ENCODE measurements at regions not wholly inside any gene's neighbourhood (a gene's known extent, or its start where the extent isn't known, plus 50 kb on each side); places are given as distances from the start of the nearest gene placed in this dataset.

GRCh38 chr3:103385961-103386656 lies 951.3 kb downstream of the ZPLD1 start:
- no peak overlapping the region for H3K4me3 ChIP-seq (ENCODE audit: low read length)
- DNase-seq (ENCODE audit: low read depth): no peak
- TF ChIP-seq, protein P1, sequence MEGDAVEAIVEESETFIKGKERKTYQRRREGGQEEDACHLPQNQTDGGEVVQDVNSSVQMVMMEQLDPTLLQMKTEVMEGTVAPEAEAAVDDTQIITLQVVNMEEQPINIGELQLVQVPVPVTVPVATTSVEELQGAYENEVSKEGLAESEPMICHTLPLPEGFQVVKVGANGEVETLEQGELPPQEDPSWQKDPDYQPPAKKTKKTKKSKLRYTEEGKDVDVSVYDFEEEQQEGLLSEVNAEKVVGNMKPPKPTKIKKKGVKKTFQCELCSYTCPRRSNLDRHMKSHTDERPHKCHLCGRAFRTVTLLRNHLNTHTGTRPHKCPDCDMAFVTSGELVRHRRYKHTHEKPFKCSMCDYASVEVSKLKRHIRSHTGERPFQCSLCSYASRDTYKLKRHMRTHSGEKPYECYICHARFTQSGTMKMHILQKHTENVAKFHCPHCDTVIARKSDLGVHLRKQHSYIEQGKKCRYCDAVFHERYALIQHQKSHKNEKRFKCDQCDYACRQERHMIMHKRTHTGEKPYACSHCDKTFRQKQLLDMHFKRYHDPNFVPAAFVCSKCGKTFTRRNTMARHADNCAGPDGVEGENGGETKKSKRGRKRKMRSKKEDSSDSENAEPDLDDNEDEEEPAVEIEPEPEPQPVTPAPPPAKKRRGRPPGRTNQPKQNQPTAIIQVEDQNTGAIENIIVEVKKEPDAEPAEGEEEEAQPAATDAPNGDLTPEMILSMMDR (IDR thresholded peaks at IDR 0.05; ENCODE audit: insufficient read depth, low read depth, low read length, missing control alignments): no peak

DNA sequence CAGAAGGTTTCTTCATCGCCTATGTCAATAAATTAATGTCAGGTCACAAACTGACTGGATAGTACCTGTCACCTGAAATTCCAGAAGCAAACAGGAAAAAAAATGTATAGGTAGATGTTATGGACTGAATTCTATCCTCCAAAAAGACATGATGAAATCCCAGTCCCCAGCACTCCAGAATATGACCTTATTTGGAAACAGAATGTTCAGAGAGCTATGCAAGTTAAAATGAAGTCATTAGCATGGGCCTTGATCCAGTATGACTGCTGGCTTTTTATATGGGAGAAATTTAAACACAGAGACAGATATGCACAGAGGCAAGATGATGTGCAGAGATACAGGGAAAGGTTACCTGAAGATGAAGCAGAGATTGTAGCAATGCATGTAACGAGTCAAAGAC lies 953.4 kb downstream of the ZPLD1 start:
- DNase-seq (ENCODE audit: low read depth): no peak
- TF ChIP-seq, protein P1 (IDR thresholded peaks at IDR 0.05; ENCODE audit: insufficient read depth, low read depth, low read length, missing control alignments): no peak
- no peak overlapping the region for H3K4me3 ChIP-seq (ENCODE audit: low read length)

DNA sequence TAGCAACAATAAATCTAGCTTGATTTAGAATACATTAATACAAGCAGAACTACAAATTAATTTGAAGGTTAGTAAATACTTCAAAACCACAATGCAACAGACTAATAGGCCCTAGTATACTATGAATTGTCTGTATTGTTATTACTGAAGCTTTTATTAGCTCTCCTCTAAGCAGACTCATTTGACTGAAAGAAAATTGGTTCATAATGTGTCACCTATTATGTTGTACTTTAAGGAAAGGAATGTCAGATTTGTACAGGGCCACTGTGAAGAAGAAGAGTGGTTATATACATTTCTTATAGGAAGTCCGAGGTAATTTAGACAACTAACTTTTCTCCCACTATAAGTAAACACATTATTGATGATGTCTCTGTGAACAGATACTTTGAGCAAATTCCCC lies 954.5 kb downstream of the ZPLD1 start:
- H3K4me3 ChIP-seq (ENCODE audit: low read length): no peak overlapping the region
- no peak for DNase-seq (ENCODE audit: low read depth)
- TF ChIP-seq, protein P1 (IDR thresholded peaks at IDR 0.05; ENCODE audit: insufficient read depth, low read depth, low read length, missing control alignments): no peak

DNA sequence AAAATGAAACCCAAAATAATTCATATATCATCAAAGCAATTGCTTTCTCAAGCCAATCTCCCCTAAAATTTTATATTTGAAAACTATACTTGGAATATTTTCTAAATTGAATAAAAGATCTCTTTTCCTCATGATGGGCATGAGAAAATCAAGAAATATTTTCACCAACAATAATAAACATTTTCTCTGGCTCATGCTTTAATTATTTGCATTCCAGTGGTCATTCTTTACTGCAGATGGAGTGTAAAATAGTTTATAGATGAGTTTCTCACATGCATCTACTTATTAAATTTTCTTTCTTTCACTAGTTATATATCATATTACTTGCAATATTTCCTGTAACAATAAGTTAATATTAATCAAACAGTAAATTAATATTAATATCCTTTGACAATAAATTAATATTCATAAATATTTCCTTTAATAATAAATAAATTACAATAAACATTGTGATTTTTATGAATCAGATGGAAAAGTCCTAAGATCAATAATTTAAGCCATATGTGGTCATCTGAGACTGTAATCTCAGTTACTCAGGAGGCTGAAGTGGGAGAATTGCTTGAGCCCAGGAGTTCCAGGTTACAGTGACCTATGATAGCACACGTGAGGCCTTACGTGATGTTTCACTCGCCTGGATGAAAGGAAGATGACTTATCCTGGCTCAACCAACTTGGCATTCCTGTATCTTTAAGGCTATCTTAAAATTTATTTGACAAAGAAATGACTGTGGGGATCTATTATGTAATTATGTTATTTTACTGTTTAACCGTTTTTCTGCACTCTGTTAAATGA lies 958.8 kb downstream of the ZPLD1 start:
- DNase-seq (ENCODE audit: low read depth): no peak
- TF ChIP-seq, protein P1 (IDR thresholded peaks at IDR 0.05; ENCODE audit: insufficient read depth, low read depth, low read length, missing control alignments): no peak
- no peak overlapping the region for H3K4me3 ChIP-seq (ENCODE audit: low read length)

- DNase-seq (ENCODE audit: low read depth): no peak
- TF ChIP-seq, protein P1 (IDR thresholded peaks at IDR 0.05; ENCODE audit: insufficient read depth, low read depth, low read length, missing control alignments): no peak
- no peak overlapping the region for H3K4me3 ChIP-seq (ENCODE audit: low read length)
Measured at GRCh38 chr3:103403191-103403590, 968.4 kb downstream of the ZPLD1 start.

DNA sequence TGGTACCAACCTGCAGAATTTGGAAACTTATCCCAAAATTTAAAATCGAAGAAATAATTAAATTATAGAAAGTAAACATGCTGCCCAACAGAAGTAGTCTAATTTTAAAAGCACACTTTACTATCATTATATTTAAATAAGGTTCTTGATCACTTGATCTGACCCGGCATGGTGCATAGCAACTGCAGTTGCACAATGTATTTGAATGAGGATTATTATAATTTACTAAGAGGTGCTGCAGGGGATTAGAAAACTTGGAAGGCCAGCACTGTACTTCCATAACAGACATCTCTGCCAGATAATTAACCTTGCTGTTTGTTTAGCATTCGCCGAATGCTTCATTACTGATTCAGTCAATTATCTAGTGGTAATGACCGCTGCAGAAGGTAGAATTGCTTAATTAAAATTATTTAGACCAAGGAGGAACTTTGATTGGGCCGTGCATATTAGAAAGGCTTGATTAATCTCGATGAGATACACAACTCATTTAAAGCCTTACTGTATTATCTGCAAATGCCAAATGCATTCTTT lies 971.6 kb downstream of the ZPLD1 start:
- TF ChIP-seq, protein P1 (IDR thresholded peaks at IDR 0.05; ENCODE audit: insufficient read depth, low read depth, low read length, missing control alignments): no peak
- no peak for DNase-seq (ENCODE audit: low read depth)
- H3K4me3 ChIP-seq (ENCODE audit: low read length): no peak overlapping the region
